ENCODE measurements at regions not wholly inside any gene's neighbourhood (a gene's known extent, or its start where the extent isn't known, plus 50 kb on each side); places are given as distances from the start of the nearest gene placed in this dataset.

GRCh38 chr1:95368178-95368577 is 134.2 kb downstream of the RWDD3 start:
- TF ChIP-seq CTCF (IDR thresholded peaks at IDR 0.05) (no peak), POLR2AphosphoS5 (IDR thresholded peaks at IDR 0.05) (no peak)
